H9 (cell line): ENCODE measurements at regions not wholly inside any gene's neighbourhood (a gene's known extent, or its start where the extent isn't known, plus 50 kb on each side); places are given as distances from the start of the nearest gene placed in this dataset.

Experiments
- DNase-seq: peaks from one replicate; pipeline ENCODE4 v3.0.0-alpha.2; 2017
- H2AFZ ChIP-seq: one replicate; pipeline ENCODE4 v1.6.1; 2013; ENCODE audit warnings: mild to moderate bottlenecking, low read length, control low read depth, moderate library complexity
- H2AK5ac ChIP-seq: 2 replicates; pipeline ENCODE4 v1.6.1; 2013; ENCODE audit warnings: low read length, control low read depth, mixed read lengths; ENCODE audit not compliant: insufficient read length
- H2BK120ac ChIP-seq: one replicate; pipeline ENCODE4 v1.6.1; 2013; ENCODE audit warnings: low read depth, mild to moderate bottlenecking, low read length, control low read depth, inconsistent platforms; ENCODE audit not compliant: poor library complexity, severe bottlenecking
- H2BK12ac ChIP-seq: 2 replicates; pipeline ENCODE4 v1.6.1; 2013; ENCODE audit warnings: low read length, control low read depth, mixed read lengths, low read depth; ENCODE audit not compliant: insufficient read length
- H2BK15ac ChIP-seq: 2 replicates; pipeline ENCODE4 v1.6.1; 2013; ENCODE audit warnings: low read depth, low read length, control low read depth
- H2BK20ac ChIP-seq: one replicate; pipeline ENCODE4 v1.6.1; 2013; ENCODE audit warnings: low read depth, mild to moderate bottlenecking, low read length, control low read depth, inconsistent platforms; ENCODE audit not compliant: poor library complexity, severe bottlenecking
- H2BK5ac ChIP-seq: 2 replicates; pipeline ENCODE4 v1.6.1; 2013; ENCODE audit warnings: low read length, control low read depth, mixed read lengths; ENCODE audit not compliant: insufficient read length
- H3K14ac ChIP-seq: 2 replicates; pipeline ENCODE4 v1.6.1; 2013; ENCODE audit warnings: low read length, control low read depth; ENCODE audit not compliant: insufficient read depth
- H3K18ac ChIP-seq: 2 replicates; pipeline ENCODE4 v1.6.1; 2013; ENCODE audit warnings: low read depth, mild to moderate bottlenecking, mixed read lengths, low read length, control low read depth; ENCODE audit not compliant: insufficient read length
- H3K23ac ChIP-seq: 2 replicates; pipeline ENCODE4 v1.6.1; 2013; ENCODE audit warnings: low read length, control low read depth, mixed read lengths, low read depth; ENCODE audit not compliant: insufficient read length
- H3K23me2 ChIP-seq: 2 replicates; pipeline ENCODE4 v1.6.1; 2013; ENCODE audit warnings: low read depth, mild to moderate bottlenecking, mixed read lengths, low read length, control low read depth; ENCODE audit not compliant: insufficient read length, poor library complexity, severe bottlenecking
- H3K27ac ChIP-seq: 2 replicates; pipeline ENCODE4 v1.5.1; 2013; ENCODE audit warnings: low read length, control low read depth, mixed read lengths, low read depth; ENCODE audit not compliant: insufficient read length
- H3K27me3 ChIP-seq: 2 replicates; pipeline ENCODE4 v1.6.1; 2013; ENCODE audit warnings: low read length, control low read depth, inconsistent platforms; ENCODE audit not compliant: insufficient read depth
- H3K4ac ChIP-seq: 2 replicates; pipeline ENCODE4 v1.6.1; 2013; ENCODE audit warnings: low read depth, mild to moderate bottlenecking, control low read depth, inconsistent platforms, low read length, moderate library complexity
- H3K4me1 ChIP-seq: 2 replicates; pipeline ENCODE4 v1.6.1; 2013; ENCODE audit warnings: low read length, control low read depth, inconsistent platforms; ENCODE audit not compliant: insufficient read depth
- H3K4me2 ChIP-seq: 2 replicates; pipeline ENCODE4 v1.6.1; 2013; ENCODE audit warnings: low read length, control low read depth, mixed read lengths; ENCODE audit not compliant: insufficient read length, insufficient read depth
- H3K56ac ChIP-seq: 2 replicates; pipeline ENCODE4 v1.6.1; 2013; ENCODE audit warnings: low read depth, mild to moderate bottlenecking, mixed read lengths, low read length, control low read depth; ENCODE audit not compliant: insufficient read length
- H3K79me1 ChIP-seq: 2 replicates; pipeline ENCODE4 v1.6.1; 2013; ENCODE audit warnings: low read depth, mild to moderate bottlenecking, moderate library complexity, low read length, control low read depth, inconsistent platforms; ENCODE audit not compliant: insufficient read depth, poor library complexity, severe bottlenecking
- H3K79me2 ChIP-seq: 2 replicates; pipeline ENCODE4 v1.6.1; 2013; ENCODE audit warnings: low read length, control low read depth, inconsistent platforms; ENCODE audit not compliant: insufficient read depth
- H3K9ac ChIP-seq: 2 replicates; pipeline ENCODE4 v1.6.1; 2013; ENCODE audit warnings: low read length, control low read depth, mixed read lengths; ENCODE audit not compliant: insufficient read length; ENCODE audit errors: extremely low read depth
- H3K9me3 ChIP-seq: one replicate; pipeline ENCODE4 v1.6.1; 2013; ENCODE audit warnings: low read depth, low read length, inconsistent platforms; ENCODE audit not compliant: control insufficient read depth
- H3T11ph ChIP-seq: one replicate; pipeline ENCODE4 v1.6.1; 2013; ENCODE audit warnings: mild to moderate bottlenecking, low read length, control low read depth, inconsistent platforms
- H4K20me1 ChIP-seq: one replicate; pipeline ENCODE4 v1.6.1; 2013; ENCODE audit not compliant: control insufficient read depth, insufficient read length, insufficient read depth
- H4K5ac ChIP-seq: 2 replicates; pipeline ENCODE4 v1.6.1; 2013; ENCODE audit warnings: low read depth, mild to moderate bottlenecking, mixed read lengths, low read length, control low read depth; ENCODE audit not compliant: insufficient read length
- H4K8ac ChIP-seq: replicated peaks from 2 replicates; pipeline ENCODE4 v1.6.1; 2013; ENCODE audit warnings: low read length, control low read depth, mixed read lengths, low read depth; ENCODE audit not compliant: insufficient read length
- H4K91ac ChIP-seq: 2 replicates; pipeline ENCODE4 v1.6.1; 2013; ENCODE audit warnings: low read depth, mild to moderate bottlenecking, moderate library complexity, mixed read lengths, low read length, control low read depth; ENCODE audit not compliant: insufficient read length
- H3K27ac Mint-ChIP-seq, 3 experiments: 2 replicates in 2 of 3; 3 replicates in 1 of 3; pipeline ENCODE4 v1.8.0; 2020 to 2021; ENCODE audit warnings: mixed read lengths in 3 of 3, mild to moderate bottlenecking in 1 of 3, moderate library complexity in 1 of 3
- H3K27me3 Mint-ChIP-seq: 2 replicates; pipeline ENCODE4 v1.8.0; 2021; ENCODE audit warnings: low read depth, mild to moderate bottlenecking, moderate library complexity, mixed read lengths
- H3K36me3 Mint-ChIP-seq, 3 experiments: 2 replicates in 2 of 3; 3 replicates in 1 of 3; pipeline ENCODE4 v1.8.0; 2020 to 2021; ENCODE audit warnings: low read depth in 3 of 3, mixed read lengths in 3 of 3; ENCODE audit not compliant: insufficient read depth in 1 of 3
- H3K4me1 Mint-ChIP-seq, 2 experiments: 2 replicates each; pipeline ENCODE4 v1.8.0; 2020; ENCODE audit warnings: mixed read lengths in 2 of 2
- H3K4me3 Mint-ChIP-seq, 2 experiments: 2 replicates in 1 of 2; 3 replicates in 1 of 2; pipeline ENCODE4 v1.8.0; 2020 to 2021; ENCODE audit warnings: mild to moderate bottlenecking in 2 of 2, mixed read lengths in 2 of 2, moderate library complexity in 1 of 2
- H3K9me3 Mint-ChIP-seq, 2 experiments: 2 replicates in 1 of 2; 3 replicates in 1 of 2; pipeline ENCODE4 v1.8.0; 2020; ENCODE audit warnings: mild to moderate bottlenecking in 2 of 2, mixed read lengths in 2 of 2, moderate library complexity in 1 of 2
- CTCF ChIP-seq: fragments of 200-600 bp; sonication (generic); conservative IDR thresholded peaks from 3 replicates; pipeline ENCODE4 v1.8.0; 2021; ENCODE audit warnings: antibody characterized with exemption, mild to moderate bottlenecking
- WGBS: extraction: QIAGEN DNeasy Blood & Tissue Kit; methylation state at CpG from one replicate; pipeline ENCODE4 v1.1.7; 2013; ENCODE audit warnings: missing lambda C conversion rate, low lambda C conversion rate, mixed read lengths; ENCODE audit not compliant: insufficient read length; ENCODE audit errors: extremely low coverage; 5-methylcytosine and 5-hydroxymethylcytosine counted together

GRCh38 chr7:1342090-1342640, 109.5 kb downstream of the UNCX start:
- Histone ChIP-seq H2BK20ac (no peak overlapping the region), H3K79me1 (no peaks in the 10 kb centered on the region), H4K20me1 (no peaks in the 10 kb centered on the region), H3K23me2 (no peaks in the 10 kb centered on the region), H3K4me1 (no peaks in the 10 kb centered on the region), H4K5ac (no peak overlapping the region), H2BK12ac (no peak overlapping the region), H3K79me2 (no peaks in the 10 kb centered on the region), H3K4ac (no peak overlapping the region), H3K9me3 (no peaks in the 10 kb centered on the region), H3K9ac (no peak overlapping the region), H3T11ph (no peak overlapping the region), H3K56ac (no peak overlapping the region), H2BK15ac (no peak overlapping the region), H4K8ac (no peak overlapping the region), H3K4me2 (no peak overlapping the region), H2AK5ac (no peak overlapping the region), H3K14ac (no peak overlapping the region), H2BK5ac (no peak overlapping the region), H2BK120ac (no peak overlapping the region), H3K27me3 (no peaks in the 10 kb centered on the region), H3K27ac (no peak overlapping the region), H2AFZ (no peak overlapping the region), H4K91ac (no peak overlapping the region), H3K23ac (no peak overlapping the region), H3K18ac (no peak overlapping the region)
- Mint-ChIP-seq H3K36me3 (no peaks in the 10 kb centered on the region; a peak in 2 of 7 replicates), H3K9me3 (peaks cover 9 to 13% of the 10 kb centered on the region in 2 experiments), H3K27ac (no peak overlapping the region), H3K4me1 (no peaks in the 10 kb centered on the region), H3K4me3 (no peak overlapping the region), H3K27me3 (peaks cover 15% of the 10 kb centered on the region)
- DNase-seq: no peak
- TF ChIP-seq CTCF: no peak
- no CpG with 5 or more reads among the region's 12 CpGs for WGBS
